ENCODE measurements at regions not wholly inside any gene's neighbourhood (a gene's known extent, or its start where the extent isn't known, plus 50 kb on each side); places are given as distances from the start of the nearest gene placed in this dataset.

DNA sequence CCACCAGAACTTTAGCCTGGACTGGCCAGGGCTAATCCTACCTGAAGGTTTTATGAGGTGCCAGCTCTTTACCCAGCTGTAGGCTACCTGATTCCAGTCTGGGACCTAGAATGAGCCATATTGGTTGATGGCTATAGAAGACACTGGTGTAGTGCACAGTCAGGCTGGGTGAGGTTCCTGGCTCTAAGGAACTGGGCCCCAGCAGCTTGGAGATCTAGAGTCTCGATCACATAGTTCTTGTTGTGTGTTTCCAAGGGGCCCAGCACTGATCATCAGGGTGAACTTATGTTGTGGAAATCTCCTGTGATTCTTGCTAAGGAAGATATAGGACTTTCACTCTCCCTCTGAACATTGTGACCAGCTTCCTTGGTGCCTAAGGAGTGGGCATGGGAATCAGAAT lies 236.3 kb downstream of the ZNF536 start:
- TF ChIP-seq, protein P1, sequence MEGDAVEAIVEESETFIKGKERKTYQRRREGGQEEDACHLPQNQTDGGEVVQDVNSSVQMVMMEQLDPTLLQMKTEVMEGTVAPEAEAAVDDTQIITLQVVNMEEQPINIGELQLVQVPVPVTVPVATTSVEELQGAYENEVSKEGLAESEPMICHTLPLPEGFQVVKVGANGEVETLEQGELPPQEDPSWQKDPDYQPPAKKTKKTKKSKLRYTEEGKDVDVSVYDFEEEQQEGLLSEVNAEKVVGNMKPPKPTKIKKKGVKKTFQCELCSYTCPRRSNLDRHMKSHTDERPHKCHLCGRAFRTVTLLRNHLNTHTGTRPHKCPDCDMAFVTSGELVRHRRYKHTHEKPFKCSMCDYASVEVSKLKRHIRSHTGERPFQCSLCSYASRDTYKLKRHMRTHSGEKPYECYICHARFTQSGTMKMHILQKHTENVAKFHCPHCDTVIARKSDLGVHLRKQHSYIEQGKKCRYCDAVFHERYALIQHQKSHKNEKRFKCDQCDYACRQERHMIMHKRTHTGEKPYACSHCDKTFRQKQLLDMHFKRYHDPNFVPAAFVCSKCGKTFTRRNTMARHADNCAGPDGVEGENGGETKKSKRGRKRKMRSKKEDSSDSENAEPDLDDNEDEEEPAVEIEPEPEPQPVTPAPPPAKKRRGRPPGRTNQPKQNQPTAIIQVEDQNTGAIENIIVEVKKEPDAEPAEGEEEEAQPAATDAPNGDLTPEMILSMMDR (IDR thresholded peaks at IDR 0.05), result no peak
- TF ChIP-seq ESRRA (IDR thresholded peaks at IDR 0.05; ENCODE audit: borderline replicate concordance, low read length), result no peak
- TF ChIP-seq MAFK (IDR thresholded peaks at IDR 0.05; ENCODE audit: partially characterized antibody), result no peak
- TF ChIP-seq POLR2AphosphoS2 (conservative IDR thresholded peaks at IDR 0.05; ENCODE audit: low read length), result no peak
